ENCODE measurements at regions not wholly inside any gene's neighbourhood (a gene's known extent, or its start where the extent isn't known, plus 50 kb on each side); places are given as distances from the start of the nearest gene placed in this dataset.

DNA sequence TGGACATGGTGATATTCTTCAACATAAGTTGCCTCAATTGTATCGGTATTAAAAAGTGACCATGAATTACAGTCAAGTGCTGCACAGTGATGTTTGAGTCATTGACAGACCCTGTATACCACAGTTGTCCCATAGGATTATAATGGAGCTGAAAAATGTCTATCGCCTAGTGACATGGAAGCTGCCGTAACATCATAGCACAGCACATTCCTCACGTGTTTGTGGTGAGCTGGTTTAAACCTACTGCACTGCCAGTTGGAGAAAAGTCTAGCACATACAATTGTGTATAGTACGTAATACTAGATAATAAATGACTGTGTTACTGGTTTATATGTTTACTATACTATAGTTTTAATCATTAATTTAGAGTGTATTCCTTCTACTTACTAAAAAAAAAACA is 150.2 kb downstream of the CDH26 start:
- Histone ChIP-seq H3K9me3 (no peaks in the 10 kb centered on the region), H3K4me3 (ENCODE audit: low read depth, low read length) (no peak overlapping the region), H3K4me1 (no peaks in the 10 kb centered on the region), H3K27me3 (no peaks in the 10 kb centered on the region), H3K36me3 (no peaks in the 10 kb centered on the region)
- no peak for DNase-seq
- TF ChIP-seq, protein P1, sequence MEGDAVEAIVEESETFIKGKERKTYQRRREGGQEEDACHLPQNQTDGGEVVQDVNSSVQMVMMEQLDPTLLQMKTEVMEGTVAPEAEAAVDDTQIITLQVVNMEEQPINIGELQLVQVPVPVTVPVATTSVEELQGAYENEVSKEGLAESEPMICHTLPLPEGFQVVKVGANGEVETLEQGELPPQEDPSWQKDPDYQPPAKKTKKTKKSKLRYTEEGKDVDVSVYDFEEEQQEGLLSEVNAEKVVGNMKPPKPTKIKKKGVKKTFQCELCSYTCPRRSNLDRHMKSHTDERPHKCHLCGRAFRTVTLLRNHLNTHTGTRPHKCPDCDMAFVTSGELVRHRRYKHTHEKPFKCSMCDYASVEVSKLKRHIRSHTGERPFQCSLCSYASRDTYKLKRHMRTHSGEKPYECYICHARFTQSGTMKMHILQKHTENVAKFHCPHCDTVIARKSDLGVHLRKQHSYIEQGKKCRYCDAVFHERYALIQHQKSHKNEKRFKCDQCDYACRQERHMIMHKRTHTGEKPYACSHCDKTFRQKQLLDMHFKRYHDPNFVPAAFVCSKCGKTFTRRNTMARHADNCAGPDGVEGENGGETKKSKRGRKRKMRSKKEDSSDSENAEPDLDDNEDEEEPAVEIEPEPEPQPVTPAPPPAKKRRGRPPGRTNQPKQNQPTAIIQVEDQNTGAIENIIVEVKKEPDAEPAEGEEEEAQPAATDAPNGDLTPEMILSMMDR (IDR thresholded peaks at IDR 0.05; ENCODE audit: low read depth, low read length): no peak

DNA sequence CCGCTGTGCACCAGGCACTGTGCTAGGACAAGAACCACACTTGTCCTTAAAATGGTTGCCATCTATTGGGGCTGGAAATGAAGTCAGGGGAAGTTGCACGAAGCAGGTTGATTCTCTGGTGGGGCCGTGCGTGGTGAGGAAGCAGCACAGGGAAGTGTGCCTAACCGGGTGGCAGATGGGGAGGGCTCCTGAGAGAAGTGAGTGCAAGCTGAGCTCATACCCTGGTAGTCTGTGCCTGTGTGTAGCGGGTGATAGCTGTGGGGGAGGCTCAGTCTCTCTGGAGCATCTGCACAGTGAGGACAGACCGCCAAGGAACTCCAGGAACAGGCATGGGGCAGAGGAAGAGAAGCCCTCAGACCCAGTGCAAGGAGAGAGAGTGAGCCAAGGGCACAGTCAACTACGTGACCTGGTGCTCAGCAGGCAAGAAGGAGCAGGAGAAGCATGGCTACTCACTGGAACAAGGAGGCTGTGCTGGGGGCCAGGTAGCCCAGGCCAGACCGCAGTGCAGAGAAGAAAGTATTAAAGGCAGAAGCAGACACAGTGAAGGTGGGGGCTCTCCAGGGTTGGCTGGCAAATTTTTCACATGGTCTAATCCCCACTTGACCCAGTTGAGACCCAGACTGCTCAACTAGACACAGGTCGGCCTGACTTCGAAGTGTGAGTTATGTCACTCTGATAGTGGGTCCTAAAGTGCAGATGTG is 155.0 kb downstream of the CDH26 start:
- Histone ChIP-seq H3K9me3 (no peaks in the 10 kb centered on the region), H3K27me3 (no peaks in the 10 kb centered on the region), H3K36me3 (no peaks in the 10 kb centered on the region), H3K4me1 (no peaks in the 10 kb centered on the region), H3K4me3 (ENCODE audit: low read depth, low read length) (no peak overlapping the region)
- no peak for DNase-seq
- TF ChIP-seq, protein P1 (IDR thresholded peaks at IDR 0.05; ENCODE audit: low read depth, low read length): no peak

DNA sequence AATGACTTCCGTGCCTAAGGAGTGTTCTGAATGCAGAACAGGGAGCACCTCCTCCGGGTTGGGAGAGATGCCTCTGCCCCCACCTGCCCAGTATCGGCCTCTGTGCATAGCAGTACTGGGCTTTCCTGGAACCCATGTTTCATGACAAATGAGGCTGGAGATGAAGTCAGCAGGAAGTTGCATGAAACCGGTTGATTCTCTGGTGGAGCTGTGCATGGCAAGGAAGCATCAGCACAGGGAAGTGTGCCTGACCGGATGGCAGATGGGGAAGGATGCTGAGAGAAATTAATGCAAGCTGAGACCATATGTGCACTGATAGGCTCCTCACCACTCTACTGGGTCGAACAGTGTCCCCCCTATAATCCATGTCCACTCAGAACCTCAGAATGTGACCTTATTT is 155.5 kb downstream of the CDH26 start:
- H3K9me3 ChIP-seq: no peaks in the 10 kb centered on the region
- DNase-seq: no peak
- H3K27me3 ChIP-seq: no peaks in the 10 kb centered on the region
- TF ChIP-seq, protein P1 (IDR thresholded peaks at IDR 0.05; ENCODE audit: low read depth, low read length): no peak
- H3K4me1 ChIP-seq: no peaks in the 10 kb centered on the region
- no peaks in the 10 kb centered on the region for H3K36me3 ChIP-seq
- no peak overlapping the region for H3K4me3 ChIP-seq (ENCODE audit: low read depth, low read length)

DNA sequence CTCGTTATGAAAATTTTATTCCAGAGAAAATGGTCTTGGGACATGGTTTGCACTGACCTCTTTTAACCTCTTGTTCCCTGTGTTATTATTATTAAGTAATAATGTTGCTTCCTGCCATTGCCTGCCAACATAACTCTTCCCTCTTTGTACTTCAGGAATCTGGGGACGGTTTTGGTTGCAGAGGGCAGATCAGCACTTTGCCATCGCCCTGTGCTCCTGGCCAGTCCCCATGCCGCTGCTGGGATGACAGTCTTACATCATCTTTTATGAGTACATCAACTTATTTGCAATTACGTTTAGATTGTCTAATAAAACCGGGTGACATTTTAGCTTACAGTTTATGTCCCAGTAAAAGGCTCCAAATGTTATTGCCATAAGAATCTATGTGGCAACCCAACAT is 157.2 kb downstream of the CDH26 start:
- Histone ChIP-seq H3K4me1 (no peaks in the 10 kb centered on the region), H3K27me3 (no peaks in the 10 kb centered on the region), H3K9me3 (no peaks in the 10 kb centered on the region), H3K36me3 (no peaks in the 10 kb centered on the region), H3K4me3 (ENCODE audit: low read depth, low read length) (no peak overlapping the region)
- no peak for DNase-seq
- TF ChIP-seq, protein P1 (IDR thresholded peaks at IDR 0.05; ENCODE audit: low read depth, low read length): no peak

DNA sequence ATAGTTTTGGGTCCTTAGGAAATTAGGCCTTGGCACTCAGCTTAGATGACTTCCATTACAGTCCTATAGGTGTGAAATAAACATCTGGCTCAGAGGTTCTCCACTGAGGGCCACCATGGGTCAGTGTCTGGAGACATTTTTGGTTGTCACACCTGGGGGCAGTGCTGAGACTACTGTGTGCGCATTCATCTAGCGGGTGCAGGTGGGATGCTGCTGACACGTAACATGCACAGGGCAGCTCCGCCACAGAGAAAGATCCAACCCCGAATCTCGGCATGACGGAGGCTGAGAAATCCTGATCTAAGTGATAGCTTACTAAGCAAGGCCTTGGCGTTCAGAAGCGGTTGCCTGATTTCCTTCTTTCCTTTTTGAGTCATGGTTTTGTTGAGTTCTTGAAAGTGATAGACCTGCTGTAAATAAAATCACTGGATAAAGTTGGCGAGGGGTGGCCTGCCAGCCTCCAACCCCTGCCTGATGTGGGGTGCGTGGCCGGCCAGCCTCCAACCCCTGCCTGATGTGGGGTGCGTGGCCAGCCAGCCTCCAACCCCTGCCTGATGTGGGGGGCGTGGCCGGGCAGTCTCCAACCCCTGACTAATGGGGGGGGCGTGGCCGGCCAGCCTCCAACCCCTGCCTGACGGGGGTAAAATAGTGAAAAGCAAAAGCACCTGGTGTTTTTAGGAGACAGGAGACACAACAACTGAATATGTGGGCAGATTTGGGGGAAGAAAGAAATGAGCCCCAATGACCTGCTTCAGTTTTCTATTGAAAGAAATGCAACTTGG is 158.1 kb downstream of the CDH26 start:
- Histone ChIP-seq H3K36me3 (no peaks in the 10 kb centered on the region), H3K27me3 (no peaks in the 10 kb centered on the region), H3K4me3 (ENCODE audit: low read depth, low read length) (no peak overlapping the region), H3K9me3 (no peaks in the 10 kb centered on the region), H3K4me1 (no peaks in the 10 kb centered on the region)
- TF ChIP-seq, protein P1 (IDR thresholded peaks at IDR 0.05; ENCODE audit: low read depth, low read length): no peak
- DNase-seq: no peak

DNA sequence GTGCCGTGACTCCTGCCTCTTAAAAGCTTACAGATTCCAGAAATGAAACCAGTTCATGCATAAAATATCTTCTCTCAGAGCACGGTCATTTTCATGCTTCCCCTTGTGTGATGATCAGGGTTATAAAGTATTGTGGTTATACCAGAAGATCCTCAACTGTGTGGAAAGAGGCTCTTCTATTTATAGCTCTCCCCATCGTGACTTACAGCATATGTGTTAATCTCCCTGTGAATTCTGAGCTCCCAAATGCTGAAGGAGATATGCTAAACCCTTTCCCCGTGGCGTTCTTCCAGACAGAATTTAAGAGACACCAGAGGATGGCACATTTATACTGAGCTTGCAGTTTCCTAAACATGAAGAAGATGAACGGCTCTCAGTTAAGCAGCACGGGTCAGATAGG is 158.8 kb downstream of the CDH26 start:
- Histone ChIP-seq H3K4me3 (ENCODE audit: low read depth, low read length) (no peak overlapping the region), H3K9me3 (no peaks in the 10 kb centered on the region), H3K4me1 (no peaks in the 10 kb centered on the region), H3K36me3 (no peaks in the 10 kb centered on the region), H3K27me3 (no peaks in the 10 kb centered on the region)
- no peak for DNase-seq
- TF ChIP-seq, protein P1 (IDR thresholded peaks at IDR 0.05; ENCODE audit: low read depth, low read length): no peak
